ENCODE measurements at regions not wholly inside any gene's neighbourhood (a gene's known extent, or its start where the extent isn't known, plus 50 kb on each side); places are given as distances from the start of the nearest gene placed in this dataset.

DNA sequence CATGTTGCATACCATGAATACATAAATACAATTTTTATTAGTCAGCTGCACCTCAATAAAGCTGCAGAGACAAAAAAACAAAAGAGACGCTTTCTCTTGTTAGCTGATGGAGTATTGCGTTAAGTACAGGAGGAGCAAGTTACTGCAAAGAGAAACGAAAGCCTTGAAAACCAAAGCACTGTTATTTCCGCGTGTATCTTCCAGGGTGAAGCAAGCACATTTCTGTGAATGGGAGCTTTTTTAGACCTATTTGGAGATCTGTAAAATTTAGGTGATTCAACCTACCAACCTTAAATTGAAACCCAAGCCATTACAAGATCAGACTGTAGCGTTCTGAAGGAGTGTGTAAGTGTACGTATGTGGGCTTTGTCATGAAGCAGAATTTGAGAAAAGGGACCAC is 390.4 kb downstream of the SOX9 start:
- DNase-seq = no peak

DNA sequence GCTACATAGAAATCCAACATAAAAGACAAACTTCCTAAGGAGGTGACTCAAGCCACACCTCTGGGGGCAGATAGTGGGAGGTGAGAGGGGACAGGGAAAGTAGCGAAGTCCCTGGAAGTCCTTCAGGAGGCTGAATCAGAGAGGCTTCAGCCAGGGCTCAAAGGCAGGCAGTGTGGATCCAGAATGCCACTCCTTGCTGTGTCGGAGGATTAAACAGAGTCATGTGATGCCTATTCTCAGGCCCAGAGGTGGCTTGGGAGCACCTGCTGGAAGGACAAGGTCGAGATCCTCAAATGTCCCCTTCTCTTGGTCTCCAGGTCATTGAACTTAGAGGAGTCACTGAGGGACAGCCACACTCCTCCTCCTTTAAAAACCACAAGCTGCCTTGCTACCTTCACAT is 391.1 kb downstream of the SOX9 start:
- no peak for DNase-seq

DNA sequence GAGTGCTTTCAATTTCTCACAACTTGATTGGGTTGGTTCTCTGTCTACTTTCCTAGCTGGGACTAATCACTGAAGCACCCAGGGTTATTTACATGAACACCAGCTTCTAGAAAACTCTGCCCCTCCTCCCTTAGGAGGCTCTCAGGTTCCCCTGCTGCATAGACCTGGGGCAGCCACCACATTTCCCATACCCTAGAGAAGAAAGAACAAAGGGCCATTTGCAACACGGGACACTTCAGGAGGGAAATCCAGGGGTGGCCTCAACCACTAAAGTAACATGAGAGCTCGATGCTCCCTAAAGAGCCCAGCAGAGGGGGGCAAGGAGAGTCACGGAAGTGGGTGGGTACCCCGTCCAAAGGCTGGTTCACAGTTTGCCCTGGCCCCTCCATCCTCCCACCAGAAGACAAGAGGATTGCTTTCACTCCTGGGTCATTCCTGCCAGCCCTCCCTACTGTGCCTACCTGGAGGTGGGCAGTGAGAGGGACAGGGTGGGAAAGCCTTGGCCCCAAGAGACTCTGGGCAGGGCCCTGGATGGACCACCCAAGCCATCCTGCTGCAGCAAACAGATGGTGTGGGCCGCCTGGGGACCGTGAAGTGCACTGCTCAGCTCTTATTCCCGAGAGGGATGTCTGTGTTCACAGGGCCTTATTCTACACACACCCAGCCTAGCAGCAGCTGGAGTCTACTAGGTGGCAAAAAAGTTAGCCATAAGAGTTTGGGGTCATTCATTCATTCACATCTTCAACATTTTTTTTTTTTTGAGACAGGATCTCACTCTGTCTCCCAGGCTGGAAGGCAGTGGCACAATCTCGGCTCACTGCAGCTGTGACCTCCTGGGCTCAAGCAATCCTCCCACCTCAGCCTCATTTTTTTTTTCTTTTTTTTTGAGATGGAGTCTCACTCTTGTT is 392.1 kb downstream of the SOX9 start:
- no peak for DNase-seq

DNA sequence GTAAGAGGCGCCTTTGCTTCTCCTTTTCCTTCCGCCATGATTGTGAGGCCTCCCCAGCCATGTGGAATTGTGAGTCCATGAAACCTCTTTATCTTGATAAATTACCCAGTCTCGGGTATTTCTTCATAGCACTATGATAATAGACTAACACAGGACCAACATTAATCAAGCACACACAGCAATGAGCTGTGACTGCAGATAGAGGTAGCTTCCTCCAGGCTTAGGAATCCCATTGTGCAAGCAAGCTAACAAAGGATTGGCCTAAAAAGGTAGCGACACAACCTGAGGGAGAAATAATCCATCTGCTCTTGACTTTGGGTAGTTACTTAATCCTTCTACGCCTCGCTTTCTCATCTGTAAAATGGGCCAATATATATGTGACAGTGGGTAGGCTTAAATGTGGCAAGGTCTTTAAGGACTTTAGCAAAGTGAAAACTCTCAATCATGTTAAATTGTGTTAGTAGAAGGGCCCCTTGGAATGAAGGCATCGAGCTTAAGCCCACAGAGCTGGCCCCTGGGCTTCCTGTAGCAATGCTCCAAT is 393.6 kb downstream of the SOX9 start:
- DNase-seq = no peak

DNA sequence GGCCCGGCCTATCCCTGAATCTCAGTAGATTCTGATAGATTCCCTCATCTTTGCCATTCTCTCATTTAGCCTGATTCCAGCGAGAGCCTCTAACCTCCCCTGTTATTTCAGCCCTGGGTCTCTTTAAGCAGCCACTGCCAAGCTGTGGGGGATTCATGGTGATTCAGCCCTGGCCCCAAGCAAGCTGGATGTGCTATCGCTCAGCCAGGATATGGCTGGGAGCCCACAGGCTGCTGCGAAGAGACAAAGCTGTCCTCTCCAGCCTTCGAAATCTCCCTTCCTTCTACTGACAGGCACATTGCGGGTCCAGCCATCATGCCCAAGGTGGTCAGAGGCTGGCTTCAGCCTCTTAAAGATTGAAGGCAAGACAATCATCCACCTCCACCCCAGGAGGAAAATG is 394.1 kb downstream of the SOX9 start:
- peak; percentile 73 for DNase-seq

DNA sequence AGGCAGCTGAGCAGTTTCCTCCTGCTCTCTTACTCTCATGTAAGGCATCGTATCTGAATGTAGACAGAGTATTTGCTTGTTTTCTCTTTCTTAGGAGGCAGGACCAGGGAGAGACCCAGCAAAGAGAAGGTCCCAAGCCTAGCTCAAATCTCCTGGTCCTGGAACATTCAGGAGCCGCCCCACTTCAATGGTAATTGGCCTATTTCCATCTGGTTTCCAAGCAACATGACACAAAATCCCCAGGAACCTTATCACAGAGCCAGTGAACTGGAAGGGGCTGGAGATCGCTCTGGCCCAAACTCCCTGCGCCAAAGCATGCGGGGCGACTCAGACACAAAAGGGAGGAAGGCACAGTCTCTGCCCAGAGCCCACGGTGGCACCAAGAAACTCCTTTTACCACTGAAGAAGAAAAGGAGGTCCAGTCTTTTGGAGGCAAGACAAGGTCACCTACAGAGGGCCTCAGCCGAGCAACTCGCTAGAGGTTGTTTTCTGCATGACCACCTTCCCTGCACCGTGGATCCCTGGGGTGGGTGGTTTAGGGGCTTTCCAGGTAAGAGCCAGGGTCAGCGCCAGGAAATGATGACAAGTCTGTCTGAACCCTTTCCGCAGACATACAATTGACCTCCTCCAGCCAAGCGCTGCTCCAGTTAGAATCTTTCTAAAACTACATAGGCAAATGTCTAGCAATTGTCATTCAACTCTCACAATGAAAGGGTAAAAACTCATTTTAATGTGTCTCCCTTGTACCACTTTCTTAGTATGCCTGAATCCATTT is 394.7 kb downstream of the SOX9 start:
- DNase-seq = peak; percentile 39

DNA sequence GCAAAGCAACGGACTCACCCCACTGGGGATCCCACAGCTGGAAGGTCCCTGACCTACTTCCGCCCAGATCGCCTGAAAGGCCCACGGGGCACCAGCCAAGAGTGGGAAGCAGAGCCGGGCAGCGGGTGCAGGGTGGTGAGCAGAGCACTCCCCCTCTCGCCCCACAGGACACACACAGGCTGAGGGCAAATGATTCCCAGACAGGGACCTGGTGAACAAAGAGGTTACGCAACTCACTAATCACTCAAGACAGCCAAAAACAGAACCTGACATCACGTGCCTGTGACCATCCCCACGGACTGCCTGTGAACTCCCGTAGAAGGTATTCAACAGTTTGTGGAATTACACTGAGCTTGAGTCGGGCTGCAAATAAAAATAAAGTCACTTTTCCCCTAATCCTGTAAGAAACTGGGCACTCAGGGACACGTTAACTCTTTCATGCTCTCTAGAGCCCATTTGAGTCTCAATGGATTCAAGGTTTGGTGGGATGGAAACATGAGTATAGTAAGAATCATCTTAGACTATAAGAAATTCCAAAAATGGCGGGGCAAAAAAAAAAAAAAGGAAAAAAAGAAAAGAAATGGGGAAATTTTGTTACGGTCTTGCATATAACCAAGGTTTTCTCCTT is 396.1 kb downstream of the SOX9 start:
- DNase-seq = peak; percentile 26

DNA sequence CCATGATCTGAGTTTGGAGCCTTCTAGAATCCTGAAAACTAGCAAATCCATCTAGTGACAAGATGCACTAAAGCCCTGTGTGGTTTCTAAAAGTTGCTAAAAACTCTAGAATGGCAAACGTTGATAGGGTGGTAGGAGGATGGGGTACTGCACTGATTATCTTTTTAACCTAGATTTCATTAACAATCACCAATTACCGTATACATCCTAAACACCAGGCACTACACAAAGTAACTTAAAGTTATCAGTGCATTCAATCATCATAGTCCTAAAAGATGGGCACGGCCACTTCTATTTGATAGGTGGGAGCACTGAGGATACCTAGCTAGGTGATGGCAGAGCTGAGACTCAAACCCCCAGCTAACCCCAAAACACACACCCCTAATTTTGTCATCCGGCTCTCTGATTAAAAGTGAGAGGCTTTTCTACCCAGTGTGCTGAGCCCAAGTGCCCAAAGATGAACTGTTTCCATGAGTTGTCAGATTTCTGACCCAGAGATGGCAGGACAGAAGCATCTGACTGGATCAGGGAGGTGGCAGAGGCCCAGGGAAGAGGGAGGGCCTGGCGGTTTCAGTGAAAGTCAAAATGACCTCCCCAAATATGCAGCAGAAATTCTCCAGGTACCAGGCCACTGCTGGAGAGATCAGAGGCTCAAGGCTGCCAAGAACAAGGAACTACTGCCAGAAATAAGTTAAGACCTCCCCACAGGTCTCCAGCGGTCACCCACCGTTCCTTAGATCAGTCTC is 396.8 kb downstream of the SOX9 start:
- DNase-seq = no peak

DNA sequence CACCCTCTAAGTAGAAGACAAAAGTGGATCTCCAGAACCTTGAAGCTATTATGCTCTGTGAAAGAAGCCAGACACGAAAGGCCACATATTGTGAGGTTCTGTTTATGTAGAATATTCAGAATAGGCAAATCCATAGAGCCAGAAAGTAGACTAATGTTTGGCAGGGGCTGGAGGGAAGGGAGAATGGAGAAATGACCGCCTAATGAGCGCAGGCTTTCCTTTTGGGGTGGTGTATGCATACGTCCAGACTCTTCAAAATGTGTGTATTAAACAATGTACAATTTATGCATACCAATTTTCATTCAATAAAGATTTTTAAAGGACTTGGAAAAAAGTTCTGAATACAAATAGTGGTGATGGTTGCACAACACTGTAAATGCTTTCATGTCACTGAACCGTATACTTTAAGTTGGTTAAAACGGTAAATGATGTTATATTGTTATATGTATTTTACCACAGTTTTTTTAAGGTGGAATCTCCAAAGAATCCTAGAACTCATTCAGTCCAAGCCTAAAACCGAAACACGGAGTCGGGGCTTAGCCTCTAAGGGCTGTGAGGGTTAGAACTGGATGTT is 397.4 kb downstream of the SOX9 start:
- no peak for DNase-seq

DNA sequence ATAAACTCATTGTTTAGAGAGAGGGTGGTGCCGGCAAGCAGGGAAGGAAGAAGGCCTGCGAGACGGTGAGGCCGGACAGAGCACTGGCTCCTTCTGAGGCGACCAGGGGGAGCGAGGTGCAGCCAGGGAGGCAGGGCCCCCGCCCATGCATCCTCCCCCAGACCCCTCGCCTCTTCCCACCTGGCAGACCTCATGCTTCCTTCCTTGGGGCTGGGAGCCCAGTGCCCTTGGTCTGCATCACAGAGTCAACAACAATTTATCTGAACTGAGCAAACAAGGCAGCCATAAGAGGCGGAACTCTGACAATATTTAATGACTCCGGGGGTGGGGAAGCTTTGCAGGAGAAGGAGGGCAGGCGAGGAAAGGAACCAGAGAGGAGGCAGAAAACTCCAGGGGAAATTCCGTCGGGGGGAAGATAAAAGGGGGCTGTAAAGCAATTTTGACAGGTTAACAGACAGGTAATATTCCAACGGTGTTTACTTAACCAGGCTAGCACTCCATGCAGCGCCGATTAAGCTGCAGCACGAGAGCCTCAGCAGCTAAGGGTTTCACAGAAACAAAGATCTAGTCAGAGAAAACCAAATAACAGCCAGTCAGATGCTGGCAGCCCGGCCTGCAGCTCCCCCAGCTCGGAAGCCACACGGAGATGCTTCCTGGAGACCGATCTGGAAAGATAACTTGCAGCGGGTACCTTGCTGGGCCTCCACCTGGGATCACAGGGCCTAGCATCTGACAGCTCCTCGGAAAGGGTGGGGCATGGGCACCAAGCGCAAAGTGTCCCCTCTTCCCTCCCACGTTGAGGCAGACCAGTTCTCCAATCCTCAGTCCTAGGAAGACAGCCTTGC is 398.2 kb downstream of the SOX9 start:
- no peak for DNase-seq

DNA sequence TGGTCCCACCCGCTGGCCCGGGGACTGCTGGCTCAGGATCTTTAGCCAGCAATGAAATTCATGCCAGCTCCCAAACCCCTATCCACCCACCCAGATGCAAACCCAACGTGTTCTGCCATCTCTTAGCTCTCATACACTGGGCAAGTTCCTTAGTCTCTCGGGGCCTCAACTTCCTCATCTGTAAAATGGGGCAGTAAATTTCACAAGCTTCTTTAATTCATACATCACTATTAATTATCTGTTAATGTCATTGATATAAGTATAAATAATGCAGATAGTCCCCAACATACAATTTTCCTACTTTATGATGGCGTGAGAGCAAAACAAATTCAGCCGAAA is 398.7 kb downstream of the SOX9 start:
- DNase-seq = no peak

DNA sequence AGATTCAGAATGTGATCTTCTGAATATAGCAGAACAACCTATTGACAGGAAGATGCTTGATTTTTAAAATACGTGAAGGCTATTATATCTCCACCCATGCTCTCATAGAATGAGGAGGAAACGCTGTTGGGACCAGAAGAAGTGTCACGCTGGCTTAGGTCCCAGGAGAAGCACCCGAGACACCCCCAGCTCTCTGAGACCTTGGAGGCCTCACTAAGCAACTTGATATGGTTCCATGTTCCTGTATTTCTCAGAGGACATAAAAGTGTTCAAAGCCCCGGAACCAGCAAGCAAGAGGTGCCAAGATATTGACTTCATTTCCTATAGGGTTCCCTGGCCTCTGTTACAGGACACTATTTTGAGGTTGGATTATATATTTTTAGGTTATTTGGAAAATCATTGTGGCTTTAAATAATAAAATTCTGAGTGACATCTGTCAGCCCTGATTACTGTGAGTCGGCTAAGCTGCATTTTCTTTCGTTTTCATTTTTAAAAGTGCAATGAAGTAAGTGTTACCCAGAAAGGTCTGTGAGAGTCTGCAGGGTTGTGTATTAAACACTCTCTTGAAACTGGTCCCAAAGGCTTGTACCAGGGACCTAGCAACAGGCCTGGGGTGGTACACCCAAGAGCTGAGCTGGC is 400.0 kb downstream of the SOX9 start:
- DNase-seq = no peak

DNA sequence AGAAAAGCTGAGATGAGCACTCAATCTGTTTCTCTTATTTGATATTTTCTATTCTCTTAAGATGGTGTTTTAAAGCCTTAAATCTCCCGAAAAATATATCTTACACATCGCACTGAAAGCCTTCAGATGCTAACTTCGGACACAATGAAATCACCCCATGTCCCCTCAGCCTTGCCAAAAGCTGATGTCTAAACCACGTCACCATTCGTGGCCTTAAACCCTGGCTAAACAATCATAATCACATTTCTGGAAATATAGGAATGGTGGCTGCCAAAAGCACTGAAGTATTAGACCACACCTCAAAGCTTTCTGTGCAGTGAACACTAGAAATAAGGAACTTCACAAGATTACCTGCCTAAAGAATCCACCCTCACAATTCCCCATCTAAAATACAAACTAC is 402.7 kb downstream of the SOX9 start:
- DNase-seq = no peak

DNA sequence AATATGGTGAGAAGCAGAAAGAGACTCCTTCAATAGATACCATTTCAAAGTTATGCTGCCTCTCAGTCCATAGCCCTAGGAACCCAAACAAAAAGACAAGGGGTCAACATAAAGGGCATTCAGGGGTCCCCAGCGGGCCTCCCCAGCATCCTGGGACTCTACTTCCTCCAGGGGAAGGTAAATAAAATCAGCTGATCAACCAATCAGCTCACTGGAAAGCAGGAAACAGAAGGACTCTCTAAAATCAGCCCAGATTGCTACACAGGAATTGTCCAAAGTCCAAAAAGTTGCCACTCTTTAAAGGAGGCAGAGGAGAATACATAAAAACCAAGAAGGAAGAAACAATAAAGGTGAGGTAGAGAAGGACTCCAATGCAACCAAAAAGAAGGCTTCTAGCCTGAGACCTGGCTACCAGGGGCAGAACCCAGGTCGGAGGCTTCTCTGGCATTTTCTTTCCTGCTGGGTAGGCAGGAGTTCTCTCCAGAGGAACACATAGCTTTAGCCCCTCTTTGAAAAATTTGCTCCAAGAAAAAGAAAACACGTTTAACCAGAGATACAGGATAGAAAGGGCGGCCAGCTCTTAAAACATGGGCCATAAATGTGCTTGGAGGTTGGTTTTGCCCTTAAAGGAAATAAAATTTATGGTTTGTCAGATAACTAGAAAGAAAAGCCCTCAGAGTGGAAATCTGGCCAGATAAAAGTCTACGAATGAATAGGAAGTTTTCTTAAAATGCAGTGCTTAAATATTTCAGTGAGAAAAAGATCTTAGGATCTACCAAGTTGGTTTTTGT is 404.6 kb downstream of the SOX9 start:
- DNase-seq = no peak

DNA sequence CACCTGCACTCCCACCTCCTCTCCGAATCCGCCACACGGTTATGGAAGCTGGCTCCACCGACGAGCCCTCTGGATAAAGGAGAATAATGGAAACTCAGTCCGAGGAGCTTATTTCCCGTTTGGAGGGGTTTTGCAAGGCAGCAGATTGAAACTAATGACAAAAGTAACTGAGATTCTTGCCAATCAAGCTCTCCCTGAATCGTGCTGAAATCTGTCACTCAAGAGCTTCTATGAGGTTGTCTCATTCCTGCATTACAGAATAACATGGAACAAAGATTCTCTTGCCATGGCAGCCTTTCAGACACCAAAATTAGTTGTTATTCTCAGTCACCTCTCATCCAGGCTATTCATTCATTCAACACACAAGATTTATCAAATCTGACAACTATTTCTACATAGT is 405.9 kb downstream of the SOX9 start:
- no peak for DNase-seq

DNA sequence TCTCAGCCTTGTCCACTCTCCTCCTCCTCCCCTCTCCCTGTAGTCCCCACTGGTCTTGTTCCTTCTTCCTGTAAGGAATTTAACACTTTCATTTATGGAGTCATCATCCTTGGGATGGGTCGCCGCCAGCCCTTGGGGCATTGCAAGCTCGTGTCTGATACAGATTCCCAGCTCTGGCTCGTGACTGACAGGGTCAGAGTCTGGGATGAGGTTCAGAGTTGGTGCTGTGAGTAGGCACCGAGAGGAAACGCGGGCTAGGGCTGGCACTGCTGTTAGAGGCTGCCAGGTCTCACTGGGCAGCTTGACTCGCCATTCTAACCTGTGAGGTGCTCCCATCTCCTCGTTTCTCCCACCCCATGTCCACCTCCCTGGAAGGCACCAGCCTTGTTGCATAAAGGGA is 407.0 kb downstream of the SOX9 start:
- DNase-seq = no peak

DNA sequence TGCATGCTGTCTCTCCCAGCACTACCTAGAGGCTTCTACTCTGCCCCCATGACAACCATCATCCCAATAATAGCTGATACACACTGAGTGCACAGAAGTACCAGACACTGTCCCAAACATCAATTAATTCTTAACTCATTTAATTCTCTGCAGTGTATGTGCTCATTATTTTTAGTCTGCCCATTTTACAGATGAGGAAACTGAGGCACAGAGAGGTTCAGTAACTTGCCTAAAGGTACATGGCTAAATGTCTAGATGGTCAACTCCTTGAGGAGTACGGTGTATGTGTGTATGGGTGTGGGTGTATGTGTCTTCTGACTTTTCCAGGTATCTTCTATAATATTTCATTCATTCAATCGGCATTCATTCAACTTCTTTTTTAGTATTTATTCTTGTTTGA is 407.9 kb downstream of the SOX9 start:
- DNase-seq = no peak

DNA sequence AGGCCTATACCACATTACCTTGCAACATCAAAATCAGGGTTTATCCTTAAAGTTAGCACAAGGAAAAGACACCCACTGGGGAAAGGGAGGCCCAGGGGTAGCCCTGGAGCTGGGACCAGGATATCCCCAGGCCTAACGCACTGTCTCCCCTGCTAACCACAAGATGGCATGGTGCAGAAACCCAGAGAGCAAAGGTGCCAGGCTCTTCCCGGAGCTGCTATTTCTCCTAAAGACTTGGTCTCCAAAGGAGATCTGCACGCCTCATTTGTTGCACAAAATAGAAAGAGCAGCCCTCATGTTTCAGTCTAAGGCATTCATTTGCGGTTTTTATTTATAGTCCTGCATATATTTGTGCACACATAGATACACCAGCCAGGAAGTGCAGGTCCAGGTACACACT is 408.6 kb downstream of the SOX9 start:
- no peak for DNase-seq

DNA sequence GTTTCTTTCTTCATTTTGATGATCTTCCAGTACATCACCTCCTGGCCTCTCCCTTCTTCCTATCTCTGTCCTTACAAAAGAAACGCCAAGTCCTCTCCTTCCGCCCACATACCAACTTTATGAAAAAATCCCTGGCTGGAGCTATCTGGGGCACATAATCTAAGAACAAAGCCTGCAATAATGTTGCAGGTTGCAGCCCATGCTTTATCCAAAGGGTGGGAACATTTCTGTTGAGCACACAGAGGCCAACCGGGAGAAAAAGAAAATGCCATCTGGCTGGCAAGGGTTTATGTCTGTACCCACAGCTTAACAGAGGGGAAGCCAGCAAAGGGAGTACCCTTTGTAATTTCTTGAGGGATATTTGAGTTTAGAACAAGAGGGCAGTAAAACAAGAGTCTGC is 409.6 kb downstream of the SOX9 start:
- no peak for DNase-seq

DNA sequence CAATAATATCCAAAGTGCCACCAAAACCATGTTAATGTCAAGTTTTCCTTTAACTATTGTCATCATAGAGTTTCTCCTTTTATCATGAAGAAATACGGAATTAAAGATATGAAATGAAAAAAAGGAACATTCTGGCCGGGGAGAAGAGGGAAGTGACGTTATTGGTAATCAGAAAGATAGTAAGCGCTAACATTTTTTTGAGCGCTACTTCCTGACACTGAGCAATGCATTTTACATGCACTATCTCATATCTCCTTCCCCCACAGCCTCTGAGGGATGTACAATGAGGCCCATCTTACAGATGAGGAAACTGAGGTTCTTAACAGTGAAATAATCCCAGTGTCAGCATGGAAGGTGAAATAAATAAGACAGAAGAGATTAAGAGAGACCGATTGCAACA is 410.9 kb downstream of the SOX9 start:
- no peak for DNase-seq
